GM12892 (cell line): ENCODE measurements at regions not wholly inside any gene's neighbourhood (a gene's known extent, or its start where the extent isn't known, plus 50 kb on each side); places are given as distances from the start of the nearest gene placed in this dataset.

ENCODE experiments used
- POLR2A ChIP-seq: IDR thresholded peaks from 2 replicates; pipeline ENCODE4 v1.6.1; 2011; ENCODE audit warnings: low read depth, low read length, control low read depth
- POLR2AphosphoS5 ChIP-seq: IDR thresholded peaks from 2 replicates; pipeline ENCODE4 v1.6.1; 2011; ENCODE audit warnings: low read depth, low read length, control low read depth
- TAF1 ChIP-seq: IDR thresholded peaks from 2 replicates; pipeline ENCODE4 v1.6.1; 2011; ENCODE audit warnings: low read depth, mild to moderate bottlenecking, control low read depth, low read length, borderline replicate concordance

DNA sequence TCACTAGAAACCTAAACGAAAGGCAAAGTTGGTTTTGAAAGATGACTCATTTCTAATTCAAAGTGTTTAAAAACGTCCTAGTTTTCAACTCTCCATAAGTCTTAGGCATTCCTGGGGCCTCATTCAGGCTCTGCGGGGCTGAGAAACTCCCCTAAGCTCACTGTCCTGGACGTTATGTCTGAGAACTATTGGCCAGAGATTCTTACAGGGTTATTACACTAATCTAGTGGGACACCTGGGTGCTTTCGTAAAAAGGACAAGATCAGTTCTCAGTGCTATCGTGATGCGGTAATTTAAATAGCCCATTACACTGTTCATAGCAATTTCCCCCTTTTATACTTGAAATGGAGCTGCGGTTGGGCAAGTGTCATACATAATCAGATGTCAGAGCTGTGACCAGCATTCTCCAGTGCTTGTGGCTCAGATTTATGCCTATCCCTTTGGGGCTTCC, 280.9 kb downstream of the QKI start:
- TF ChIP-seq POLR2A (no peak), TAF1 (no peak), POLR2AphosphoS5 (no peak)
